GM04503 (cell line): ENCODE measurements at regions not wholly inside any gene's neighbourhood (a gene's known extent, or its start where the extent isn't known, plus 50 kb on each side); places are given as distances from the start of the nearest gene placed in this dataset.
A peak's percentile ranks its signal among the peaks of the same experiment; 100 is the strongest.

Source experiments
- DNase-seq: peaks from one replicate; pipeline ENCODE4 v3.0.0-alpha.2; 2012; ENCODE audit warnings: low read depth

DNA sequence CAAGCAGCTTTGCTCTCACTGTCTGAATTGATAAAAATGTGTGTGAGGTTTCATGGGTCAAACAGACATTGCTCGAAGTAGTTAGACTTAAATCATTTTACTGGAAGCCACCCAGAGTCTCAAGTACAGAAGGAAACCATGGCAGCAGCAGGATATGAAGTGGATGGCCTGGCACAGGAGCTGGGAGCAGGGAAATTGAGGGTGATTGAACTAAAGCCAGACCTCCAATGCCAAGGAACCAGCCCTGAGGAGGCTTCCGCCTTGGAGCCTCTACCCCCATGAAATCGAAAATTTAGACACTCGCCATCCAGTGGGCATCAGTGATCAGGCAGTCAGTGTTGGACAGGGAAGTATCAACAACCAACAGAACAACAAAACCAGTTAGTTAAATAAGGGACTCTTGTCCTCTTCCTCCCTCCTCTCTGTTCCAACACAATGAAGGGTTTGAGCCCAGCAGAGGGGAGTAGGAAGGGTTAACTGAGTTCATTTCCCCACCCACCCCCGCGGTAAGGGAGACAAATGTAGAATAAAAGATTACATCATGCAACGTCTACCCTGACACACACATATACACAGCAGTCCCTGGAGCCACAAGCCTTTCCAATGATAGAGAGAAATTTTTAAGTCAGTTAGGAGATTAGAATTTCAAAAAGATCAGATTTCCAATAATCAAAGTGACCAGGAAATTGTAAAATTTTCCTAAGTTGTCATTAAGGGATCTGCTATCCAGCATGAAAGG is 156.3 kb downstream of the SLC16A9 start:
- no peak for DNase-seq

DNA sequence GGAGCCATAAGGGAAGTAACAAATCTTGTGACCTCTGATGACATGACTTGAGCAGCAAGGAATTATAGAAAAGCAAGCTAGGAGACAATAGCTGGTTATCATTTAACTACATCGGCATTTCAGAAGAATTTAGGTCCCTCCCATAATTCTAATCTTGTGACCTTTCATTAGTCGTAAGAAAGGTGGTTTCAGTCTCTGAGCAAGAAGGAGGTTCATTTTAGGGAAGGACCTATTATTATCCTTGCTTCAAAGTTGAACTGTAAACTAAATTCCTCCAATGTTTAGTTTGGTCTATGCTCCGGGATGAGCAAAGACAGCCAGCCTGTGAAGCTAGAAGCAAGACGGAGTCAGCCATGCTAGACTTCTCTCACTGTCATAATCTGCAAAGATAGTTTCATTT is 159.6 kb downstream of the SLC16A9 start:
- no peak for DNase-seq

DNA sequence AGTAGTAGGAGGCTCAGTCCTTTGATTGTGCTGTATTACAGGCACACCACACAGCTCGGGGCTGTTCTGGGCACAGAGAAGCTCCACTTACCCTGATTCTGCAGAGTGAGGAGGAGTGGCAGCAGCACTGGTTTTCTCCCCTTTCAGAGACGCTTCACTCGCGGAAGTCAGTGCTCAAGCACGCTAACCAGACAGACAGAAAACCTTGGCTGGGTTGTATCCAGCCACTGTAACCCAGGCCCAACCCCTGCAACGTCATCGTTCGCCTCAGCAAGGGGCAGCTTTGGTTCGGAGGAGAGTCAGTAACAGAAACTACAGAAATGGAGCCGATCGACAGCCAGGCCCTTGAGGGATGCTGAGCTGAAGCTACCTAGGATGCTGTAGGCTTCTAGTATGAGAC is 171.0 kb downstream of the SLC16A9 start:
- no peak for DNase-seq

DNA sequence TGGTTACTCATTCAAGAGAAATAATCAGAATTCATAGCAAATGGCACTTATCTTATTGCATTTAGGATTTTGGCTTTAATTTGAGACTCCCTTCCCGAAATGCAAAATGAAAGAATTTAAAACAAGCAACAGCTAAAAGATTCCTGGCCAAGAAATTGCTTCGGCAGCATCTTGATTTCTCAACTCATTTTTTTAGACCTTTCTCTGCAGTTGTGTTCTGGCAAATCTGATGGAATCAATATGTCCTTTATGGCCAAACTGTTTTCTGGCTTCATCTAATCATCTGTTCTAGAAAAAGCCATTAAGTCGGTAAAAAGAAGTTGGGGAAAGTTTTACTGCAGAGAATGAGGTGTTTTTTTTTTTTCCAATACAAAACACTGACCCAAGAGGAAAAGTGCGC is 172.1 kb downstream of the SLC16A9 start:
- no peak for DNase-seq

DNA sequence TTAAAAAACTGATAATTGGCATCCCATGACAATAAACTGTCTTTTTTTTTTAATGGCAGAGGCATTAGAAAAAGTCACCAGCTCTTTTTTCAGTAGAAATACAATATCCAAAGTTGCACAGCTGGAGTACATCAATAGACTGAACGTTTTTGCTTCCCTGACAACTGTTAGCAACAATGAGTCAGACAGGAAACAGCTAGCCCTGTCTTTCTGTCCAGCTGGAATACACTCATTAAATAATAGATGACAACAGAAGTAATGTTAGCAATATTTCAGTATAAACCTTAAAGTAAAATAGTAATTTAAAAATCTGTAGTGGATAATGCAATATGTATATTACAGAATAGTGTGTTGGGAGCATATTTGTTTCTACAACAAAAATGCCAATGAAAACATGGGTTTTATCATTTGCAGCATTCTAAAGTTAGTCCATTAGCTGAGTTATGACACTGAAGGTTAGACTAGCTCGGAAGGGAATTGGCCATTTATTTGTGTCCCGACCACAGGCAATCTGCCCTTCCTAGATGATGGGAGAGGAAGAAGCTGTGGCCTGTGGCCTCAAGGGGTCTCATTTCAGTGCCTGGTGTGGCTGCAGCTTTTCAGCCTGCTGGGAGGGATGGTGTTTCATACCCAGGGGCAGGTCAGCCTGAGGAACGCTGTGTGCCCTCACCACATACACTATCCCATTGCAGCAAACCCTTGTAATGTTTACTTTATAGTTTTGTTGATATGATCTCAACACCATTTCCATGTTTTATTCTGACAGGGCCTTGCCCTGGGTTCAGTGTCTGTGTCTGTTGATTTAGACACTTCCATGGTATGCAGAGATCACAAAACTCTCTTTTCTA is 173.3 kb downstream of the SLC16A9 start:
- peak; percentile 71 for DNase-seq

DNA sequence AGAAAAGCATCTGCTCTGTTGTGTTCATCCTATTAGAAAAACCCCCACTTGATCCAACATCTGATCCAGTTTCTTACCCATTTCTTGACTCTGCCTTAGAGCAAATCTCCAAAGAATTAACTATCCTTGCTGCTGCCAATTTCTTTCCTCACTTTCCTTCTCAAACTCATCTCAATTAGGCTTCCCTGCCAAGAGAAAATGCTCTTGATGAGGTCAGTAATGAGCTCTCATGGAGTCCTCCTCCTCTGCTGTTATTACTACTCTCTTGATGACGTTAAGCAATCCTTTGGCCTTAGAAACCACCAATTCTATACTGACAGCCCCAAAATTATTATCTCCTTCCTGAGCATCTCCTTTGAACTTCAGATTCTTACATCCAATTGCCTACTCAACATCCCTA is 162.0 kb upstream of the FAM13C start:
- DNase-seq, result no peak

DNA sequence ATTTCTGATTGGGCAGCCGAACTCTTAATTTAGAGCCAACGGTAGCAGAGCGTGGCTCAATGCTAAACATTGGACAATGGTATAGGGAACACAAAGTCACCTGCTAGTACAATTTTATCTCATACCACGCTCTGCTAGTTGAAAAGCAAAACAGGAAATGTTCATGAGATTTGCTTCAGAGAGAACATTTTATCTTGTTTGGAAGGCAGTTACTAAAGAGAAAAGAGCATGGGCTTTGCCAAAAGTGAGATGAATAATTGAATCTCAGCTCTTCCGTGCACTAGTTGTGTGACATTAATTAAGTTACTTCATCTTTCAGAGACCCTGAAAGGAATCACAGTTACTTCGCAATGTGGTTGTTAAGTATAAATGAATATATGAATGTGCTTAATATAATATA is 161.5 kb upstream of the FAM13C start:
- no peak for DNase-seq

DNA sequence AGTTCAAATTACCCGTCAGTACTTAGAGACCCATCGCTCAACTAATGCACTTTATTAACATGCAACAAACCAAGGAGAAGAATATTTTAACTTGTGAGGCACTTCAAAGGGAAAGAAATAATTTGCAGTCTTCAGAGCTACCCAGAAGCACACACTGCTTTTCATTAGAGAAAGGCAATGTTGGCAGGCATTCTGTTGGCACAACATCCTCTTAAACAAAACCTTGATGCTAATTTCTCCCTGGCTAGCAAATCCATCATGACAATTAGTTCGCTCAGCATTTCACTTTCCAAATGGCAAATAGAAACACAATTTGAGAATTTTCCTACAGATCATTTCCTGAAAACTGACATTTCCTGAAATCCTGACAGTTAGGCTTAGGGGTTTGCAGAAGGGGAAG is 155.6 kb upstream of the FAM13C start:
- no peak for DNase-seq

DNA sequence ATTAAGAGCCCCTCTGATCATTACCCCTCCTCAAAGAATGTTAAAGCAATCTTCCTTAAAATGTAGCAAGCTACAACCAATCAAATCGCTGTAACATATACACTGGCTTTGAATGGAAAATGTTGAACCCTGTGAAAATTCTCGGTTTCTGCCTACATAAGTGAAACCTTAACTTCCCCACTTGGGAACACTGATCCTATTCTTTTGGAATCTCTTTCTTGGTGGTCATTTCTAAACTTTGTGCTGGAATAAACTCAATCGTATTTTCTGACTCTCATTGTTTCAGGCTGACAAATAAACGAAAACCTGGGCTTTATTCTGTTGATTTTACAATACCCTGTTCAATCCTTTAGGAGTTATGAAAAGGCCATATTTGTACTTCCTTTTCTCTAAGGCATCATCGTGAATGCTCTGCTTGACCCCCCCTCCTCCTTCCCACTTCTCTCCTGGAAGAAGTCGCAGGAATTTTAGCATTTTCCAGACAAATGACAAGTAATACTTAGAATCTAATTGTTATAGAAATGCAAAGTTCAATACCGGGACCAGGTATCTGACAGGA is 155.1 kb upstream of the FAM13C start:
- DNase-seq, result no peak

DNA sequence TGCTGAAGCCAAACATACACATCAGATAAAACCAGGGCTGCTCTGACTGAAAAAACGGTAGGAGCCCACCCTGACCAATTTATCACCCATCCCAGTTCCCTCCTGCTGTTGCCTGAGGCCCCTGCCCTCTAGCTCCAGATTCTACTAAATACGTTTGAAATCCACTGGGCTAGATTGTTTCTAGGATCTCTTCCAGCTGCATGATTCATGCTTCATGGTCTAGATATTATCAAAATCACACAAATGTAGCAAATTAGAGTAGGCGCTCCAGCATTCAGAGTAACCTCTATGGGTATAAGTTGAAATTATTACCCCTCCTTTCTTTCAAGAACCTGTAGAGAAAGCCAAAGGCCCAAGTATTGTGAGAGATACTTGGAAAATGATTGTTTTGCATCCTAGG is 151.2 kb upstream of the FAM13C start:
- DNase-seq, result no peak

DNA sequence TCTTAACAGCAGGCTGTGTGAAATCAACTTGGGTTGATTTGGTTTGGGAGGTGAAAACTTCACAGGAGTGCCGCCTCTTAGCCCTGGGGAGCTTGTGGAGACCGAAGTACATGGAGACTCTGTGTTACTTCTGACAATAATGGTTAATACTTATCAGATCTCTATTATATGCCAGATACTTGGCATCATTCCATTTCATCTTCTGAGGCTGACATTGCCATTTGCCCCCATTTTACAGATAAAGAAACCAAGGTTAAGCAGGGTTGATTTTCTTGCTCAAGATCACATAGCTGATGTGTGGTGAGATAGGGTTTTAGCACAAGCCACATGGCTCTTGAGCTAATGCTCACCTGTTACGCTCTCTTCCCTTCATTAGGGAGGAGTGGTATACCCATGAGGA is 150.6 kb upstream of the FAM13C start:
- no peak for DNase-seq

DNA sequence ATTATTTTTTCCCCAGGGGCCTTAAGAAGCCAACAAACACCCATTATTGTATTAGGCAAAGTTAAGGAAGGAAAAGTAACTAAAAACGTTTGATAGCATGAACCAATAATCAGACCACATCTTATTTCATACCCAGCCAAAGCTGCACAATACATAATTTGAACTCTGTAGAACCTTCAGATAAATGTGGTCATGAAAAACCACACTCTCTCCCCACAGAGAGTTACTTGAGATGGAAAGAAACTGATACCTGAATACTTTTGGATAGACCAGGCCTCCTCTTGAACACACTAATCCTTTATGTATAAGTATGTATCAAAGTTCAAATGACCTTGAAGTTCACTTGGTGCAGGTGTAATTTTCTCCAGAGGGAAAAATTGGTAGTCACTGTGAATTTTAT is 146.6 kb upstream of the FAM13C start:
- no peak for DNase-seq

DNA sequence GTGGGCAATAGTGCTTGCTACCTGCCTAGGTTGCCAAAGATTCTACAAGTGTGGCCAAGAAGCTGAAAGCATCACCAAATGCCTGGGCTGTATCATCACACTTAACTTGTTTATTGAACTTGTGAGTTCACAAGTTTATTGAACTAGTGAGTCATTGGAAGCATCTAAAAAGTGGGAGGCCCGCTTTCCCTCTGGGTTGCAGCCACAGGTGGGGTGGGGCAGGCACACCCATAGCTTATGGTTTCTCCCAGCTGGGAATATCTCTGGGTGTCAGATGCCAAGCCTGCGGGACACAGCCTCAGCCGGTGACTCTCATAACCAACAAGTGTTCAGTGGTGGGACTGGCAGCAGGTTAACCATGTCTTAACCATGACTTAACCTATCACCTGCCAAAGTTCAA is 145.9 kb upstream of the FAM13C start:
- DNase-seq, result no peak

DNA sequence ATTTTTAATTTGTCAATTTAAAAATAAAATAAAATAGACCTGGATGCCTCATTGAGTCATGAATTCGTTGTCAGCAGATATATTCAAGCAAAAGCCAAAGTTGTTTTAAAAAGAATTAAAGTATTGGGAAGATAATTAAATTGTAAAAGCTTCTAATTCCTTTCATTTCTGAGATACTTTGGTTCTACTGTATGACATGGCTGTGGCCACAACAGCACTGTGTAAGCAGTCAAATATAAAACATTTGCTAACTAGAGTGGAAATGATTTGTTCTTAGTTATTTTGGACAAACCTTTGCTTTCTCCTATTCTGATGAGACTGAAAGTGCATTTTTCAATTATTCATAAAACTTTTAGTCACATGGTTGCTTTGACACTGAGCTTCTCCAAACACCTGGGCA is 143.6 kb upstream of the FAM13C start:
- DNase-seq, result no peak

DNA sequence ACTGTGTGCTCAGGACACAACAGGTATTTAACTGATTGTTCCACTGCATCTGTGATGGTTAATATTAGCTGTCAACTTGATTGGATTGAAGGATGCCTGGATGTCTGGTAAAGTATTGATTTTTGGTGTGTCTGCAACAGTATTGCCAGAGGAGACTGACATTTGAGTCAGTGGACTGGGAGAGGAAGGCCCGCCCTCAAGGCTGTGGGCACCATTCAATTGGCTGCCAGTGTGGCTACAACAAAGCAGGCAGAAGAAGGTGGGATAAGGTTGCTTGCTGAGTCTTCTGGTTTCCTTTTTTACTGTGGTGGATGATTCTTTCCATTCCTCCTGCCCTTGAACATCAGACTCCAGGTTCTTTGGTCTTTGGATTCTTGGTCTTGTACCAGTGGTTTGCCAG is 137.1 kb upstream of the FAM13C start:
- DNase-seq, result no peak

DNA sequence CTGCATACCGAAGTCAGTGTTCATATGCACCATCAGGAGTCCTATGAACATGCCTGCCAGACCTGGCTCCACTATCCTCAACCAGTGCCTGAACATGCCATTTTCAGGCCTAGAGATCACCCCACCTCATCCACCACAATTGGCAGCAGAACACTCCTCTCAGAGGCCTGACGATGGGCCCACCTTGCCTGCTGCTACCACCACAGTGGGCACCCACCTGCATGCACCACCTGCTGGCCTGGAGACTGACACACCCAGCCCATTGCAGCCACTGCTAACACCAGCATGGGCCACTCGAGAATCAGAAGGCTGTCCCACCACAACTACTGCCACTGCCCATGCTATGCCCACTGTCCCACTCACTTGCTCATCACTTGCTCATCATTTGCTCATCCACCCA is 130.7 kb upstream of the FAM13C start:
- no peak for DNase-seq

DNA sequence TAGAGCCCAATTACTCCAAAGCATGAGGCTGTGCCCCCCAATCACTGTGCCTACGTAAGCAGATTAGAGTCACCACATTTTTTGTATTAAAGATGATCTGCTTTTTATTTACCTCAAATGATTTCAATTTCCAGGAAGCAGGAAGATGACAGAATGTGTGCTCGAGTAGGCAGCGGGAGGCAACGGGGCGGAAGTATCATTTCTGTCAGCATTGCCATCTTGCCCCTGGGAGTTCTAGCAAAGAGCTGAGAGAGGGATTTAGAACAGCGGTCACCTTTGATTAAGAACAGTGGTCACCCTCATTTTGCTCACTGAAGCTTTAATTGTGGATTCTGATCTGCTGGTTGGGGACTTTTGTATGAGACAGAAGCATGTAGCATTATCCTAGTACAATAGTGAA is 117.1 kb upstream of the FAM13C start:
- DNase-seq, result no peak

DNA sequence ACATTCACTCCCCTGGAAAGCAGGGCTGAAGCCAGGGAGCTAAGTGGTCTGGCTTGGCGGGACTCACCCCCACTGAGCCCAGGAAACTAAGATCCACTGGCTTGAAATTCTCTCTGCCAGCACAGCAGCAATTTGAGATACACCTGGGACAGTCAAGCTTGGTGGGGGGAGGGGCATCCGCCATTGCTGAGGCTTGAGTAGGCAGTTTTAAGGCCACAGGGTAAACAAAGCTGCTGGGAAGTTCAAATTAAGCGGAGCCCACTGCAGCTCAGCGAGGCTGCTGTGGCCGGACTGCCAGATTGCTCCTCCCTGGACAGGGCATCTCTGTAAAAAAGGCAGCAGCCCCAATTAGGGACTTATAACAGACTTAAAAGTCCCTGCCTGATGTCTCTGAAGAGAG is 108.2 kb upstream of the FAM13C start:
- no peak for DNase-seq

DNA sequence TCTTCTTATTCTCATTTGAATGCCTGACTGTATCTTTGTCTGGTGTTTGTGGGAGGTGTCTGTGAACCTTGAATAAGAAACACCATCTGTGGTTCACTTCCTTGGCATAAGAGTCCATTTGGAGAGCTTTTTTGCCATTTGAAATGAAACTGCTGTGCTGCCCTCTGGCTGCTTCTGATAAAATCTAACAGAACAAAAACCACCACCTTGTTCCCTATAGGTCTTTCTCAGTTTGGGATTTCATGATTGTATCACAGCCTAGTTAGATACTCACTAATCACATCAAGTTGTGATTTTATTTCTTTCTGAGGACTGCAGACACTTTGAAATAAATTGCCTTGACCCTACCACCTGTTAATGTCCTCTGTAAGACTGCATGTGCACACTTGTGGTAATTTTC is 102.7 kb upstream of the FAM13C start:
- peak; percentile 17 for DNase-seq

DNA sequence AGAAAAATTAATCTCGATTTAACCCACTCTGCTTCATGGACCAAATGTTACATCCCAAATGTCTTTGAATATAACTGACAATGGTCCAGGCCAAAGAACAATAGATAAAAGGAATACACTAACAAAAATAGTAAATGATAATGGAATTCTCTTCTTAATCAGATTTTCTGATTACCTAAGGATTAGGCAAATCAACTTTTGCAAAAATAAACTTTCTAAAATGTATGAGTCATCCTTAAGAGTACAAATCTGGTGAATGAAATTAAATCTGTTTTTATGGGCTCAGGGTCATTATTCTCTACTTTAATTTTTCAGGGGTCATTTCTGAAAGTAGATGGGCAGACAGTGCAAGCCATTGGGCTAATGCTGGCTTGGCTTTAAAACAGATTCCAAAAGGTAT is 102.1 kb upstream of the FAM13C start:
- no peak for DNase-seq

DNA sequence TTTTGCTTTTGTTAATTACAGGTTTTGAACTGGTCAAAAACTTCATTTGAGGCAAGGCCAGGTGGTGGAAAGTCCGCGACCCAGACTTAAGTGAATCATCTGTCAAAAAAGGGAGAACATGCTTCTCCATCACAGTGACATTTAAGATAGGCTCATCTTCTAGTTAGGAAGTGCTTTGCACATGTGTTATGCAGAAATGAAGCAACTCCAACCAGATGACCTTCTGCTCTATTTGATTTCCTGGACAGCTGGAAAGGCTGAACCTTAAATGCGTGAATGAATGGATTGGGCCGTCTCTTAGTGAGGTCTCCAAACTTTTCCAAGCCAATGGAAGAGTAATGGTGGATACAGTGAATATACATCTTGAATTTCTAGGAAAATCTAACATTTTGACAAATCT is 101.6 kb upstream of the FAM13C start:
- no peak for DNase-seq

DNA sequence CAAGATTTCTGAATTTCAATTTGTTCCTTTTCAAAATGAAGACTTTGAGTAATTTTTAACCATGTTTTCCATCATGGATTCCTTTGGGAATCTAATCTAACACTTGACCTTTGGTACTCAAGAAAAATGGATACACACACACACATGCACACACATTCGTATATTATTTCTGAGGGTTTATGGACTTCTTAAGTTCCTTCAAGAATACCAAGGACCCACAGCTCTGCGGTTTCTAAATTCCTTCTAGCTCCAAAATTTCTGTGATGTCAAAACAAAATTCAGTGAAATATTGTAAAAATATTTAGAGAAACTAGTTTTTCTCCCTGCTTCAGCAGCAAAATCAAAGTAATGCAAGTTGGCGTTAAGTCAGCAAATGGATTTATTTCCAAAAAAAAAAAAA is 98.3 kb upstream of the FAM13C start:
- no peak for DNase-seq

DNA sequence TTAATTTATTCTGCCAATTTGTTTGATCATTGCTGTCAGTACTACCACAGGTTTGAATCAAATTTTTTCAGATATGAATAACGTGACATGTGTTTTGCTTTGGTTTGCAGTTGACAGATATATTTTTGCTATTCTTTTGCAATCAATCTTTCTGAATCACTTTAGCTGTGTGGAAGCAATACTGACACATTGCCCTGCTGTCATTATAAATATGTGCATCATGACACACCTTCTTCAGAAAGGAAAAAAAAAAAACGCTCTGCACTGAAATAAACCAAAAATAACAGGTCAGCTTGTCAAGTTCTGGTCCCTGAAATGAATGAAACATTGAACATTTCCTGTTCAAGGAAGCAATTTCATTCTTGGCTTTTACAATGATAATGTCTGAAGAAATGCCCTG is 93.8 kb upstream of the FAM13C start:
- no peak for DNase-seq
